Neural cell (in vitro differentiated cells): ENCODE measurements at regions not wholly inside any gene's neighbourhood (a gene's known extent, or its start where the extent isn't known, plus 50 kb on each side); places are given as distances from the start of the nearest gene placed in this dataset.

ENCODE experiments used
- H2AFZ ChIP-seq: fragments of 200-600, 300-800 bp; sonication (generic), shearing (Covaris generic); 2 replicates; pipeline ENCODE4 v1.6.0; 2014; ENCODE audit warnings: low read depth, mild to moderate bottlenecking, antibody characterized with exemption, low read length, moderate library complexity
- H3F3A ChIP-seq: fragments of 200-600 bp; shearing (Covaris generic); 2 replicates; pipeline ENCODE4 v1.6.1; 2016; ENCODE audit warnings: mild to moderate bottlenecking, moderate library complexity, mixed read lengths, antibody characterized with exemption, low read length; ENCODE audit not compliant: insufficient read depth, poor library complexity, severe bottlenecking
- H3K27ac ChIP-seq: fragments of 200-600, 300-800 bp; sonication (generic), shearing (Covaris generic); 2 replicates; pipeline ENCODE4 v1.5.1; 2014; ENCODE audit warnings: mild to moderate bottlenecking, low read length, moderate library complexity
- H3K27me3 ChIP-seq: fragments of 300-800, 200-600 bp; sonication (generic), shearing (Covaris generic); 2 replicates; pipeline ENCODE4 v1.6.0; 2014; ENCODE audit warnings: mild to moderate bottlenecking, low read depth, low read length, moderate library complexity; ENCODE audit not compliant: insufficient read depth
- H3K36me3 ChIP-seq: fragments of 300-800, 200-600 bp; sonication (generic), shearing (Covaris generic); 2 replicates; pipeline ENCODE4 v1.5.1; 2014; ENCODE audit warnings: mild to moderate bottlenecking, antibody characterized with exemption, low read length, moderate library complexity; ENCODE audit not compliant: insufficient read depth
- H3K4me2 ChIP-seq: fragments of 300-800, 200-600 bp; sonication (generic), shearing (Covaris generic); 2 replicates; pipeline ENCODE4 v1.6.0; 2014; ENCODE audit warnings: mild to moderate bottlenecking, low read length
- H3K4me3 ChIP-seq: fragments of 300-800, 200-600 bp; sonication (generic), shearing (Covaris generic); 2 replicates; pipeline ENCODE4 v1.5.1; 2014; ENCODE audit warnings: mild to moderate bottlenecking, low read length, moderate library complexity
- H3K79me2 ChIP-seq: fragments of 200-600 bp; shearing (Covaris generic); replicated peaks from 2 replicates; pipeline ENCODE4 v1.6.0; 2014; ENCODE audit warnings: mild to moderate bottlenecking, low read length, moderate library complexity; ENCODE audit not compliant: insufficient read depth
- H3K9ac ChIP-seq: fragments of 300-800, 200-600 bp; sonication (generic), shearing (Covaris generic); 2 replicates; pipeline ENCODE4 v1.6.1; 2016; ENCODE audit warnings: mild to moderate bottlenecking, low read length, mixed read lengths
- H3K9me2 ChIP-seq: fragments of 200-600 bp; shearing (Covaris generic); 2 replicates; pipeline ENCODE4 v1.6.1; 2016; ENCODE audit warnings: mild to moderate bottlenecking, low read length, mixed read lengths; ENCODE audit not compliant: insufficient read depth
- H3K9me3 ChIP-seq: fragments of 200-600, 300-800 bp; sonication (generic), shearing (Covaris generic); 2 replicates; pipeline ENCODE4 v1.6.1; 2016; ENCODE audit warnings: mild to moderate bottlenecking, mixed run types, low read length, moderate library complexity, mixed read lengths
- H4K20me1 ChIP-seq: fragments of 200-600 bp; shearing (Covaris generic); 2 replicates; pipeline ENCODE4 v1.6.1; 2016; ENCODE audit warnings: mild to moderate bottlenecking, mixed run types; ENCODE audit not compliant: insufficient read depth
- EP300 ChIP-seq: fragments of 450-650 bp; conservative IDR thresholded peaks from 2 replicates; pipeline ENCODE4 v1.6.1; 2014; ENCODE audit warnings: antibody characterized with exemption, mild to moderate bottlenecking, moderate library complexity; ENCODE audit not compliant: poor library complexity, severe bottlenecking
- EZH2 ChIP-seq: fragments of 200-600, 300-800 bp; shearing (Covaris generic), sonication (generic); IDR thresholded peaks from 2 replicates; pipeline ENCODE4 v1.6.1; 2014; ENCODE audit warnings: antibody characterized with exemption, low read length, borderline replicate concordance, mild to moderate bottlenecking; ENCODE audit not compliant: insufficient read depth, poor library complexity, severe bottlenecking
- MXI1 ChIP-seq: fragments of 450-650 bp; conservative IDR thresholded peaks from 2 replicates; pipeline ENCODE4 v1.6.1; 2014; ENCODE audit warnings: antibody characterized with exemption, mild to moderate bottlenecking; ENCODE audit not compliant: poor library complexity, severe bottlenecking
- POLR2AphosphoS5 ChIP-seq: IDR thresholded peaks from 2 replicates; pipeline ENCODE4 v1.6.1; 2012
- RAD21 ChIP-seq: fragments of 450-650 bp; conservative IDR thresholded peaks from 2 replicates; pipeline ENCODE4 v1.6.1; 2014; ENCODE audit warnings: antibody characterized with exemption, mild to moderate bottlenecking, moderate library complexity
- SMC3 ChIP-seq: fragments of 450-650 bp; conservative IDR thresholded peaks from 2 replicates; pipeline ENCODE4 v1.6.1; 2014; ENCODE audit warnings: antibody characterized with exemption, mild to moderate bottlenecking, moderate library complexity; ENCODE audit not compliant: poor library complexity
- TAF1 ChIP-seq: IDR thresholded peaks from 2 replicates; pipeline ENCODE4 v1.6.1; 2012; ENCODE audit warnings: low read depth
- TF ChIP-seq, protein P1 (sequence below): fragments of 450-650 bp; IDR thresholded peaks from 2 replicates; pipeline ENCODE4 v1.5.1; 2014; ENCODE audit warnings: antibody characterized with exemption, mild to moderate bottlenecking, moderate library complexity; ENCODE audit not compliant: poor library complexity, severe bottlenecking
- TF ChIP-seq, protein P2 (sequence below): IDR thresholded peaks from 2 replicates; pipeline ENCODE4 v1.6.1; 2012; ENCODE audit warnings: borderline replicate concordance

DNA sequence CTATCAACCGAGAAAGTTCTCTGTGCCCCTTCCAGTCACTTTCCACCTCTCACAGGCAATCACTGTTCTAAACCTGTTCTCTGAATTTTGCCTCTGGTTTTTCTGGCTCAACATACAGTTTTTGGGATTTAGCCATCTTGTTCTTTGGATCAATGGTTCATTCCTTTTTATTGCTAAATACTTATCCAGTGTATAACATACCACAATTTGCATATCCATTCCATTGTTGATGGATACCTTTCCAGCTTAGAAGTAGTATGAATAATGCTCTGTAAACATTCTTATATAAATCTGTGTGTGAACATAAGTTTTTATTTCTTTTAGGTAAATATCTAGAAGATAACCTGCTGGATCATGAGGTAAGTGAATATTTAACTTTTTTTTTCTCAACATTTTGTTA, 87.8 kb upstream of the FNDC3B start:
- no peaks in the 10 kb centered on the region for H3K36me3 ChIP-seq
- no peak overlapping the region for H3K4me3 ChIP-seq
- H3K27me3 ChIP-seq, result no peaks in the 10 kb centered on the region
- H4K20me1 ChIP-seq, result no peaks in the 10 kb centered on the region
- no peak overlapping the region for H2AFZ ChIP-seq
- TF ChIP-seq MXI1 (no peak), EP300 (no peak), TAF1 (no peak), SMC3 (no peak), RAD21 (no peak), EZH2 (no peak), POLR2AphosphoS5 (no peak)
- TF ChIP-seq, protein P1, sequence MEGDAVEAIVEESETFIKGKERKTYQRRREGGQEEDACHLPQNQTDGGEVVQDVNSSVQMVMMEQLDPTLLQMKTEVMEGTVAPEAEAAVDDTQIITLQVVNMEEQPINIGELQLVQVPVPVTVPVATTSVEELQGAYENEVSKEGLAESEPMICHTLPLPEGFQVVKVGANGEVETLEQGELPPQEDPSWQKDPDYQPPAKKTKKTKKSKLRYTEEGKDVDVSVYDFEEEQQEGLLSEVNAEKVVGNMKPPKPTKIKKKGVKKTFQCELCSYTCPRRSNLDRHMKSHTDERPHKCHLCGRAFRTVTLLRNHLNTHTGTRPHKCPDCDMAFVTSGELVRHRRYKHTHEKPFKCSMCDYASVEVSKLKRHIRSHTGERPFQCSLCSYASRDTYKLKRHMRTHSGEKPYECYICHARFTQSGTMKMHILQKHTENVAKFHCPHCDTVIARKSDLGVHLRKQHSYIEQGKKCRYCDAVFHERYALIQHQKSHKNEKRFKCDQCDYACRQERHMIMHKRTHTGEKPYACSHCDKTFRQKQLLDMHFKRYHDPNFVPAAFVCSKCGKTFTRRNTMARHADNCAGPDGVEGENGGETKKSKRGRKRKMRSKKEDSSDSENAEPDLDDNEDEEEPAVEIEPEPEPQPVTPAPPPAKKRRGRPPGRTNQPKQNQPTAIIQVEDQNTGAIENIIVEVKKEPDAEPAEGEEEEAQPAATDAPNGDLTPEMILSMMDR, result no peak
- TF ChIP-seq, protein P2, sequence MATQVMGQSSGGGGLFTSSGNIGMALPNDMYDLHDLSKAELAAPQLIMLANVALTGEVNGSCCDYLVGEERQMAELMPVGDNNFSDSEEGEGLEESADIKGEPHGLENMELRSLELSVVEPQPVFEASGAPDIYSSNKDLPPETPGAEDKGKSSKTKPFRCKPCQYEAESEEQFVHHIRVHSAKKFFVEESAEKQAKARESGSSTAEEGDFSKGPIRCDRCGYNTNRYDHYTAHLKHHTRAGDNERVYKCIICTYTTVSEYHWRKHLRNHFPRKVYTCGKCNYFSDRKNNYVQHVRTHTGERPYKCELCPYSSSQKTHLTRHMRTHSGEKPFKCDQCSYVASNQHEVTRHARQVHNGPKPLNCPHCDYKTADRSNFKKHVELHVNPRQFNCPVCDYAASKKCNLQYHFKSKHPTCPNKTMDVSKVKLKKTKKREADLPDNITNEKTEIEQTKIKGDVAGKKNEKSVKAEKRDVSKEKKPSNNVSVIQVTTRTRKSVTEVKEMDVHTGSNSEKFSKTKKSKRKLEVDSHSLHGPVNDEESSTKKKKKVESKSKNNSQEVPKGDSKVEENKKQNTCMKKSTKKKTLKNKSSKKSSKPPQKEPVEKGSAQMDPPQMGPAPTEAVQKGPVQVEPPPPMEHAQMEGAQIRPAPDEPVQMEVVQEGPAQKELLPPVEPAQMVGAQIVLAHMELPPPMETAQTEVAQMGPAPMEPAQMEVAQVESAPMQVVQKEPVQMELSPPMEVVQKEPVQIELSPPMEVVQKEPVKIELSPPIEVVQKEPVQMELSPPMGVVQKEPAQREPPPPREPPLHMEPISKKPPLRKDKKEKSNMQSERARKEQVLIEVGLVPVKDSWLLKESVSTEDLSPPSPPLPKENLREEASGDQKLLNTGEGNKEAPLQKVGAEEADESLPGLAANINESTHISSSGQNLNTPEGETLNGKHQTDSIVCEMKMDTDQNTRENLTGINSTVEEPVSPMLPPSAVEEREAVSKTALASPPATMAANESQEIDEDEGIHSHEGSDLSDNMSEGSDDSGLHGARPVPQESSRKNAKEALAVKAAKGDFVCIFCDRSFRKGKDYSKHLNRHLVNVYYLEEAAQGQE, result no peak
- no peaks in the 10 kb centered on the region for H3K9me3 ChIP-seq
- no peak overlapping the region for H3K4me2 ChIP-seq
- H3K27ac ChIP-seq, result peak overlapping the region; percentile 71
- no peaks in the 10 kb centered on the region for H3K9me2 ChIP-seq
- H3F3A ChIP-seq, result no peaks in the 10 kb centered on the region
- H3K79me2 ChIP-seq, result no peaks in the 10 kb centered on the region
- H3K9ac ChIP-seq, result no peak overlapping the region

DNA sequence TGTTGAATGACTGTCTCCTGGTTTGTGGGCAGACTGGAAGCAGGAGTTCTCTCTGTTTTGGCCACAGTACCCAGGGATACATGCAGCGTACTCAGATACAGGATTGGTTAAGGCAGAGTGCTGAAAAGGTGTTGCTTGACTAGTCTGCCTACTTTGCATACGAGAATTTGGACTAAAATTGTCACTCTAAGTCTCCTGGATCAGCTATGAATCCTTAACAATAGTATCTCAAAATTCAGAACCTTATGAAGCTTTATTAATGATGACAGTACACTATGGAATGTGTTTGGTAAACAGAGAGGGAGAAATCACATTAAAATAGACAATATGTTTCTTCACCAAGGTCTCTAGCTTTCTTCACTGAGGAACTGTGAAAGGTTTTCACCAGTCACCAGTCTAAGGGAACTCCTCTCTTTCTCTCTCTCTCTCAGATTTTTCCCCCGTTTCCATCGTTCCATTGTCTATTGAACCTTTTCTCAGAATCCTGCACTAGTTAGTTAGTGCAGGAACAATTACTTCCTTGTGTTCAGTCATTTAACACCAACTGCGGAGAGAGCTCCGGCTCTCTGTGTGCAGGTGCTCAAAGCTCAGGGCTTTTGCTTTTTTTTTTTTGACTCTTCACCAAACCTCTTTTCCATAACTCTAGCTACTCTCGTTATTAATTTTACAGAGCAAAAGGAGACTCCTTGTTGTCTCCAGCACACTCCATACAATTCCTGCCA, 85.9 kb upstream of the FNDC3B start:
- Histone ChIP-seq H3K27ac (peak overlapping the region; percentile 72), H3K27me3 (no peaks in the 10 kb centered on the region), H4K20me1 (no peaks in the 10 kb centered on the region), H3K36me3 (no peaks in the 10 kb centered on the region), H3K79me2 (no peaks in the 10 kb centered on the region), H2AFZ (no peak overlapping the region), H3K9me3 (no peaks in the 10 kb centered on the region), H3K9me2 (no peaks in the 10 kb centered on the region), H3K9ac (no peak overlapping the region), H3K4me2 (no peak overlapping the region), H3F3A (no peaks in the 10 kb centered on the region), H3K4me3 (no peak overlapping the region)
- no peak for TF ChIP-seq MXI1
- TF ChIP-seq EP300, result no peak
- TF ChIP-seq TAF1, result no peak
- TF ChIP-seq RAD21, result no peak
- TF ChIP-seq, protein P2, result no peak
- TF ChIP-seq SMC3, result no peak
- no peak for TF ChIP-seq EZH2
- TF ChIP-seq, protein P1, result no peak
- no peak for TF ChIP-seq POLR2AphosphoS5
